ENCODE measurements at regions not wholly inside any gene's neighbourhood (a gene's known extent, or its start where the extent isn't known, plus 50 kb on each side); places are given as distances from the start of the nearest gene placed in this dataset.

- H3K27ac Mint-ChIP-seq: no peak overlapping the region
- no peak for DNase-seq
- Histone ChIP-seq H3K27ac (ENCODE audit: low read length in 2 of 2) (no peak overlapping the region), H3K79me2 (ENCODE audit: control insufficient read depth, insufficient read depth, low read length) (no peaks in the 10 kb centered on the region), H3K9me3 (ENCODE audit: control extremely low read depth in 1 of 3, control insufficient read depth in 2 of 3, insufficient read depth in 1 of 3, low read length in 2 of 3) (peaks cover 0 to 5% (median 0%) of the 10 kb centered on the region in 3 donors), H3K4me2 (replicated peaks; ENCODE audit: low read depth, low read length, poor library complexity, severe bottlenecking) (no peak overlapping the region), H3K9ac (ENCODE audit: low read length) (no peak overlapping the region), H3K4me1 (ENCODE audit: control insufficient read depth in 2 of 2, insufficient read depth in 2 of 2, low read length in 2 of 2) (no peaks in the 10 kb centered on the region), H3K4me3 (ENCODE audit: control extremely low read depth in 1 of 5, extremely low read depth in 1 of 5, insufficient read depth in 1 of 5, low read depth in 2 of 5, low read length in 4 of 5) (no peak overlapping the region), H4K20me1 (ENCODE audit: control insufficient read depth, insufficient read depth, low read length, poor library complexity, severe bottlenecking) (no peaks in the 10 kb centered on the region), H3K27me3 (replicated peaks in 1 of 4; ENCODE audit: control extremely low read depth in 1 of 4, control insufficient read depth in 3 of 4, insufficient read depth in 4 of 4, low read length in 3 of 4) (peaks cover 0 to 5% (median 0%) of the 10 kb centered on the region in 4 experiments), H2AFZ (ENCODE audit: insufficient read depth, low read depth, low read length, poor library complexity, severe bottlenecking) (no peak overlapping the region), H3K36me3 (replicated peaks in 1 of 2; ENCODE audit: control extremely low read depth in 1 of 2, control insufficient read depth in 1 of 2, extremely low read depth in 1 of 2, insufficient read depth in 2 of 2, low read length in 1 of 2) (no peaks in the 10 kb centered on the region)
- H3K9me3 Mint-ChIP-seq (ENCODE audit: insufficient read depth): no peaks in the 10 kb centered on the region
- WGBS (ENCODE audit: insufficient coverage): 100% methylated on average over 2 of the region's 4 CpGs
- H3K27me3 Mint-ChIP-seq: peaks cover 3% of the 10 kb centered on the region
- no peaks in the 10 kb centered on the region for H3K4me1 Mint-ChIP-seq
- ATAC-seq (ENCODE audit: low read depth): no peak
- POLR2A ChIA-PET: no interaction called here
- no peak overlapping the region for H3K4me3 Mint-ChIP-seq
- TF ChIP-seq CTCF (IDR thresholded peaks at IDR 0.05) (no peak), EZH2 (IDR thresholded peaks at IDR 0.05; ENCODE audit: borderline replicate concordance, insufficient read depth, low read depth, low read length, poor library complexity, severe bottlenecking) (no peak)
- intact Hi-C loops (cut with micrococcal nuclease): no loop called here
- CTCF ChIA-PET: no interaction called here
These were observed 362.4 kb downstream of the MN1 start for GRCh38 chr22:27439131-27439530.

- DNase-seq: no peak
- Histone ChIP-seq H4K20me1 (ENCODE audit: control insufficient read depth, insufficient read depth, low read length, poor library complexity, severe bottlenecking) (no peaks in the 10 kb centered on the region), H3K27ac (ENCODE audit: low read length in 2 of 2) (no peak overlapping the region), H3K4me1 (ENCODE audit: control insufficient read depth in 2 of 2, insufficient read depth in 2 of 2, low read length in 2 of 2) (no peaks in the 10 kb centered on the region), H2AFZ (ENCODE audit: insufficient read depth, low read depth, low read length, poor library complexity, severe bottlenecking) (no peak overlapping the region), H3K4me3 (ENCODE audit: control extremely low read depth in 1 of 5, extremely low read depth in 1 of 5, insufficient read depth in 1 of 5, low read depth in 2 of 5, low read length in 4 of 5) (no peak overlapping the region), H3K9me3 (ENCODE audit: control extremely low read depth in 1 of 3, control insufficient read depth in 2 of 3, insufficient read depth in 1 of 3, low read length in 2 of 3) (peaks cover 0 to 5% (median 0%) of the 10 kb centered on the region in 3 donors), H3K9ac (ENCODE audit: low read length) (no peak overlapping the region), H3K36me3 (replicated peaks in 1 of 2; ENCODE audit: control extremely low read depth in 1 of 2, control insufficient read depth in 1 of 2, extremely low read depth in 1 of 2, insufficient read depth in 2 of 2, low read length in 1 of 2) (no peaks in the 10 kb centered on the region), H3K27me3 (replicated peaks in 1 of 4; ENCODE audit: control extremely low read depth in 1 of 4, control insufficient read depth in 3 of 4, insufficient read depth in 4 of 4, low read length in 3 of 4) (peaks cover 0 to 5% (median 0%) of the 10 kb centered on the region in 4 experiments), H3K4me2 (replicated peaks; ENCODE audit: low read depth, low read length, poor library complexity, severe bottlenecking) (no peak overlapping the region), H3K79me2 (ENCODE audit: control insufficient read depth, insufficient read depth, low read length) (no peaks in the 10 kb centered on the region)
- Mint-ChIP-seq H3K27me3 (peaks cover 3% of the 10 kb centered on the region), H3K27ac (no peak overlapping the region), H3K9me3 (ENCODE audit: insufficient read depth) (no peaks in the 10 kb centered on the region), H3K4me3 (no peak overlapping the region), H3K4me1 (no peaks in the 10 kb centered on the region)
- CTCF ChIA-PET: no interaction called here
- intact Hi-C loops (cut with micrococcal nuclease): no loop called here
- TF ChIP-seq EZH2 (IDR thresholded peaks at IDR 0.05; ENCODE audit: borderline replicate concordance, insufficient read depth, low read depth, low read length, poor library complexity, severe bottlenecking) (no peak), CTCF (IDR thresholded peaks at IDR 0.05) (no peak)
- ATAC-seq (ENCODE audit: low read depth): no peak
- WGBS (ENCODE audit: insufficient coverage): 20% methylated on average over 1 of the region's 6 CpGs
- POLR2A ChIA-PET: no interaction called here
These were observed 361.2 kb downstream of the MN1 start for GRCh38 chr22:27440304-27440865.
